GM21576 (cell line): ENCODE measurements at regions not wholly inside any gene's neighbourhood (a gene's known extent, or its start where the extent isn't known, plus 50 kb on each side); places are given as distances from the start of the nearest gene placed in this dataset.
"Not testable (repeated sequence)": the region's sequence is repeated elsewhere in the genome, so short reads cannot be mapped to it uniquely, and the experiment has no call there.

Experiments
- ATAC-seq: cut with Tn5 transposase; IDR thresholded peaks from one replicate; pipeline ENCODE4 v1.9.1; 2021; ENCODE audit warnings: mild to moderate bottlenecking, moderate library complexity; ENCODE audit not compliant: unreplicated experiment

GRCh38 chr10:27391325-27391724 is 112.8 kb upstream of the RAB18 start:
- no peak for ATAC-seq

GRCh38 chr10:27390681-27391080 is 113.4 kb upstream of the RAB18 start:
- no peak for ATAC-seq

DNA sequence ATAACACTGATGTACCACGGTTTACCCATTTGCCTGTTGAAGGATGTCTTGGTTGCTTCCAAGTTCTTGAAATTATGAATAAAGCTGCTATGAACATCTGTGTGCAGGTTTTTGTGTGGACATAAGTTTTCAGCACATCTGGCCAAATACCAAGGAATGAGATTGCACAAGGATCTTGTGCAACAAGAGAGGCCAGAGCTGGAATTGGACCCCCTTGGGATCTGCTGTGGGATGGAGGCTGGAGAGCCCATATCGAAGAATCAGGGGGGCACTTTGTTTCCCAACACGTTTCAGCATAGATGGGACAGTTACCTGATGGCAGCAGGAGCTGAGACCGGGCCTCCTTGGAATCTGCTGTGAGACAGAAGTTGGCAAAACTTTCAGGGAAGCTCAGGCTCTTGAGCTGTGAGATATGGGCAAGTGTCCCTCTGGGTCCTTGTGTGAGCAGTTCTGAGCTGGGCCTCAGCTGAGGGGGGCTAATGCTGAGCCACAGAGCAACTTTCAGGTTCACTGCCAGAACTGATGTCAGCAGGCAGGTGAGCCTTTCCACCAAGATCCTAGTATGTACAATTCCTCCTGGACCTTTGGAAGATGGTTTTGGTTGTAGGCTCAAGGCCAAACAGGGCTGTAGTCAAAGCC is 115.2 kb upstream of the RAB18 start:
- ATAC-seq = no peak

GRCh38 chr10:27383595-27384542 is 120.2 kb upstream of the RAB18 start:
- no peak for ATAC-seq

GRCh38 chr10:27382176-27382575 is 121.9 kb upstream of the RAB18 start:
- ATAC-seq = no peak

DNA sequence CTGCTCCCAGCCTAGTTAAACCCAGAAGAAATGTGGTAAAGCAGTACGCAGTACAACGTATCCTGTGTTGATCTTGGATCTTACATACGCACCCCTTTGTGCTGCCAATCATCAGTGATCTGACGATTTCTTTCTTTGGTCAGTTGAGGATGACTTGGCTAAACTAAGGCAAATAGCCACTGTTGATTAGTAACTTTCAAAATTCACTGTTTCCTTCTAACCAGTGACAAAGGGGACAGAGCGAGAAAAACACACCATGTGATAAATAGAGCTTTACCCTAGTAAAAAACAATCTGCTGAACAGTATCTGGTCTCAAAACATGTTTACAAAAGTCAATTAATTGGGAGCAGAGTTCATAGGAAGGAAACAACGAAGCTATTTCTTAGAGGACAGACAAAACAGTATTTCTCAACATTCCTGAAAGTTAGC is 123.2 kb upstream of the RAB18 start:
- ATAC-seq = no peak

GRCh38 chr10:27379041-27379440 is 125.1 kb upstream of the RAB18 start:
- not testable (repeated sequence) for ATAC-seq

- no peak for ATAC-seq
Observed at GRCh38 chr10:27373566-27374160, 130.4 kb upstream of the RAB18 start.

GRCh38 chr10:27372095-27372494 is 131.5 kb upstream of the ACBD5 start:
- ATAC-seq = no peak

DNA sequence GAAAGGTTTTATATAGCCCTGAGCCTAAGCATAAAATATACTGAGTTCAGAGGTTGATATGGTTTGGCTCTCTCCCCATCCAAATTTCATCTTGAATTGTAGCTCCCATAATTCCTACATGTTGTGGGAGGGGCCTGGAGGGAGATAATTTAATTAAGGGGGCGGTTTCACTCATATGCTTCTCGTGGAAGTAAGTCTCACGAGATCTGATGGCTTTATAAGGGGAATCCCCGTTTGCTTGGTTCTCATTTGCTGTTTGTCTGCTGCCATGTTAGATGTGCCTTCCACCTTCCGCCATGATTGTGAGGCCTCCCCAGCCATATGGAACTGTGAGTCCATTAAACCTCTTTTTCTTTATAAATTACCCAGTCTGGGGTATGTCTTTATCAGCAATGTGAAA is 130.8 kb upstream of the ACBD5 start:
- ATAC-seq = not testable (repeated sequence)

- no peak for ATAC-seq
Observed at GRCh38 chr10:27369880-27370279, 129.3 kb upstream of the ACBD5 start.

GRCh38 chr10:27368706-27369105 is 128.1 kb upstream of the ACBD5 start:
- ATAC-seq = no peak

DNA sequence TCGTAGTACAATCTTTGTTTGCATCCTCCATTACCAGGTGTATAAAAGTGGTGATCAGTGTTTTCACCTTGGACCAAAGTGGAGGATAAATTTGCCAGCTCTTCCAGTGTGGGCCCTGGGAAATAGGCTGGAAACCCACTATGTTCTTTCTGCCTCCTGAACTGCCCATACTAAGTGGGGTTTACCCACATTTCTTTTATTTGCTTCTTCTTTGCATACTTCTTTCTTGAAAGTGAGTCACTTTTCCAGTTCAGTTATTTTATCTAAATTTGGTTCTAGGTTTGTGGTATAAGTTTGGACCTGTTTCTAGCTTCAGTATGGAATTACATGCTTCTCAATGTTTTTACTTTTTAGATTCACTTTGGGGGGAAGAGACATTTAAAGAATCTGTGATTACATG is 126.2 kb upstream of the ACBD5 start:
- ATAC-seq = no peak

GRCh38 chr10:27364028-27364427 is 123.4 kb upstream of the ACBD5 start:
- ATAC-seq = no peak

- ATAC-seq = peak; percentile 91
Observed at GRCh38 chr10:27360581-27361172, 120.1 kb upstream of the ACBD5 start.

DNA sequence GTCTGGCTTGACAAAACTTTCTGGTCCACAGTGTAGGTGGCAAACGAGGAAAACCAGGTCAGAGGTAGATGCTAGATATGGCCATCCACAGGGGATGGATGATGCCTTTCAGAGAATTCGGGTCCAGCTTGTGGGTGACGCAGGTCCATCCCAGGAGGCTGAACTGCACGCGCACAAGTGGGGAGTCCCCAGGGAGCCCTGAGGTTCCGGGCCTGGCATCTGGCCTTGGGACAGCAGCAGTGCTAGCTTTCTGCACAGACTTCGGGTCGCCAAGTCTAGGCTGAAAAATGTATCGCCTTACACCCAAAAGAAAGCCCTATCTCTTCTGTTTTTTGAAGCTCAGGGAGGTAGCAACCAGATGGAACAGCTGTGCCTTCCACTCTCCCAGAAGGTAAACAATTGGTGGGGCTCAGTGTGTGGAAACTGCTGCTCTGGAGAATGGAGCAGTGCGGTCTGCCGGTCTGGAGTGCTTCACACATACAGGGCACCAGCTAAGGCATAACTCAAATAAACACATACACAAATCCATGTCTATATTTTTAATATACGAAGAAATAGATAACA is 119.3 kb upstream of the ACBD5 start:
- no peak for ATAC-seq

DNA sequence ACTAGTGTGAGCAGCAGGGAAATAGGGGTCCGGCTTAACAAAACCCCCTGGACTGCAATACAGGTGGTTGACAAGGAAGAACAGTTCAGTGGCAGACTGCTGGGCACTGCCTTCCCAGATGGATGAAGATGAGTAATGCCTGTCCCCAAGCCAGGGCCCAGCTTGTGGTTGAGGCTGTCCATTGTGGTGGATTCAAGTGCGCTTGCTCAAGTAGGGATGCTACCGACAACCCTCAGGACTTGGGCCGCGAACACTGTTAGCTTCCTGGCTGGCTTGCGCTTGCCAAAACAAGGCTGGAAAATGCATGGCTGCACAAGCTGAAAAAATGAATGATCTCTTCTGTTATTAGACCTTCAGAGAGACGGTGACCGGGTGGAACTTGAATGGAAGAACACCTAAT is 116.1 kb upstream of the ACBD5 start:
- ATAC-seq = no peak

DNA sequence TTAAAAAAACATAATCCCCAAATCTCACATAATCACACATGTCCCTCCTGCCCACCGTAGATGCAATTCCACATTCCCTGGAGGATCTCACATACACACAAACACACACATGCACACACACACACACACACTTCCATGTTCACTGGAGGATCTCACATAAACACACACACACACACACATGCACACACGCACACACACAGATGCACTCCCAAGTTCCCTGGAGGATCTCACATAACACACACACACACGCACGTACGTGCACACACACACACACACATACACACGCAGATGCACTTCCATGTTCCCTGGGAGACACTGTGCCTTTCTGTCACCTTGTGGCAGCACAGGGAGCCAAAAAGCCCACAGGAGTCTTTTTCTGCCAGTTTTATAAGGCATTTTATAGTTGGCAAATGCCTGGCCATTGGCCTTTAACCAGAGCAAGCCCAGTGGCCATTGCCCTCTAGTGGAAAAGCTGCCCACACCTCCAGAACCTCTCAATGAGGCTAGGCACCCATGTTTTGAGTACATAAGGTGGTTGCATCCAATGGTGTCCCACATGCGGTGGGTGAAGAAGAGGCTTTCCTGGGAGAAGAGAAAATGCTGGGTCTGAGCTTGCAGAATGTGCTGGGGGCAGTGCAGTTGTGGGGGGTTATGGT is 115.4 kb upstream of the ACBD5 start:
- ATAC-seq = no peak

- peak; percentile 98 for ATAC-seq
Observed at GRCh38 chr10:27354643-27355270, 114.2 kb upstream of the ACBD5 start.

DNA sequence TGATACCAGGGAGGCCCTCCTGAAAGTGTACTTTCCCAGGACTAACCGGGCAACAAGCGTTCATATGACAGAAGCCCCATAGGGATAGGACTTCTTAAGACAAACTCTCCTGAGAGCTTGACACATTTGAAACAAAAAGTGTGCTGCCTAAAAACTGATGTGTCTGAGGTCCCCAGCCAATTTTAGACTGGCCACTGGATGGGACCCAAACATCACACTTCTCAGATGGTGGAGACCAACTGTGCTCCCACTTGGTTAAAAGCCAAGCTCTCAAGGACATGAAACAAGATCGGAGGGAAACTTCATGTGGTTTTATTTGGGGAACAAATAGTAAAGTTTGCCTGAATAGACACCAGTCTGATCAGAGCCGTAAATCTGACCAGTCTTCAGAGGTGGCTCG is 113.5 kb upstream of the ACBD5 start:
- ATAC-seq = peak; percentile 9
